HG03060 (cell line): ENCODE measurements at regions not wholly inside any gene's neighbourhood (a gene's known extent, or its start where the extent isn't known, plus 50 kb on each side); places are given as distances from the start of the nearest gene placed in this dataset.
A peak's percentile ranks its signal among the peaks of the same experiment; 100 is the strongest.

Experiments used
- ATAC-seq: cut with Tn5 transposase; IDR thresholded peaks from one replicate; pipeline ENCODE4 v1.9.1; 2021; ENCODE audit warnings: low read depth, moderate number of reproducible peaks; ENCODE audit not compliant: unreplicated experiment

DNA sequence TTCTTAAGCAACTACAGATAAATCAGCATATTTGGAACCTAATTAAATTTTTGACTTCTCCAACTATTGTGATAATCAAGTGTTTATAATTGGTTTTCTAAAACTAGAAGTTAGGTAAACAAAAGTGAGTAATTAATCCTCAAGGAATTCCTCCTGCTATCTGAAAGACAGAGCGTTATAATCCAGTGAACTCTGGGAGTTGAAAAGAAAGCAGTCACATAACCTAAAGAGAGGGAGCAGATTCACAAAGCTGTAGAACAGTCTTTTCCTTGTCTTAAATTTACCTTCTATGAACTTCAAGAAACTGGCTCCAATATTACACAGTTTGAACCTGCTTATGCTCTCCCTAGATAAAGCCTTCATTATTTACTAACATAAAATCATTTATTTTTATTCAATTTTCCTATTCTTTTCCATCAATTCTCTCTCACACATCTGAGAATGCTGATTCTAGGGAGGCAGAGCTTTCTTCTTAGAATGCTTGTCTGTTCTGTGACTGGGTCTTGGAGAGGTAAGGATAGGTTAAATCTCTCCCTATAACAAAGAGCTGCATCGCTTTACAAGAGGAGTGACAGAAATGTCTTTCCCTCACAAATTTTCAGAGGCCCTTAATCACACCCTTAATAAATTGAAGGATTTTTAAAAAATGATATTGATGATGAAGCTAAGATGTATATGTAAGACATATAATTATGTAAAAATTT is 132.8 kb downstream of the TUSC7 start:
- ATAC-seq = no peak

DNA sequence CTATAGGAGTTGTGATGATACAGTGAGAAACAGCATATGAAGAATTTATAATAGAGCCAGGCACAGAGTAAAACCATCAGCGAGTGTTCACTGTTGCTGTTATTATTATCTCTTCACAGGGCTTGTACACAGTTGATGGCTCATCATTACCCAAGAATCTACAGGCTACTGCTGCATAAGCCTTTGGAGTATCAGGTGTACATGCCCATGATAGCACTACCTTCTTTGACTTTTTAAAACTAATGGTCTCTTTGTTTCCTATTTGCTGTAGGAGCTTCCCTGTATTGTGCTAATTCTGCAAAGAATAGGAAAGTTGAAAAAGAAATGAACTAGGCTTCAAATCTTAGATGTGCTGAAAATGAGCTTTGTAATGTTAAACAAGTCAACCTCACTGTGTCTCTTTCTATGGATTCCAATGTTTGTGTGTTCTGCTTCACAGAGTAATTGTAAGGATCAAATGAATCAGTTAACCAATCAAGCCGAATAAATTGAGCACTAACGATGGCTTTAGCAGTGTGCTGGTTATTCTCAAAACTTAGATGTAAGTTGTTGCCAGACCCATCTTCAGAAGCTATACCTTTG is 138.8 kb downstream of the TUSC7 start:
- ATAC-seq = no peak

DNA sequence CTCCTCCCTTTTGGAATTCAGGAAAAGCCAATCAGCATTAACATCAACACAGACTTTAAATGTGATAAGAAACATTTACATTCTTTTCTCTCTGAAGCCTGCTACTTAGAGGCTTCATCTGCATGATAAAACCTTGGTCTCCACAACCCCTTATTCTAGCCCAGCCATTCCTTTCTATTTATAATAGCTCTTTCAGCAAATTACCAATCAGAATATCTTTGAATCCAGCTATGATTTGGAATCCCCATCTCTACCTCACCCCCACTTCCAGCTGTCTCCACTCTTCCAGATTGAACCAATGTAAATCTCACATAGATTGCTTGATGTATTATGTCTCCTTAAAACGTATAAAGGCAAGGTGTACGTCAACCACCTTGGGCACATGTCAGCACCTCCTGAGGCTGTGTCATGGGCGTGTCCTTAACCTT is 139.7 kb downstream of the TUSC7 start:
- no peak for ATAC-seq

DNA sequence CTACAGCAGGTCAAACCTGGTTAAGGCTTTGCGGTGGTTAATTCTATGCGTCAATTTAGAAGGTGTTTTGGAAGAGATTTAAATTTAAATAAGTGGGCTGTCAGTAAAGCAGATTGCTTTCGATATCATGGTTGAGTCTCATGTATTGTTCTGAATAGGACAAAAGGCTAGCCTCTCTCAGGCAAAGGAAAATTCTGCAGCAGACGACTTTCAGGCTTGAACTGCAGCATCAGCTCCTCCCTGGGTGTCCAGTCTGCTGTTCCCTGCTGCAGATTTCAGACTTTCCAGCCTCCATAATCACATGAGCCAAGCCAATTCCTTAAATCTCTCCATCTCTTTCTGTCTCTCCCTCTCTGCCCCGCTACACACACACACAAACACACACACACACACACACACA is 143.2 kb downstream of the TUSC7 start:
- no peak for ATAC-seq

DNA sequence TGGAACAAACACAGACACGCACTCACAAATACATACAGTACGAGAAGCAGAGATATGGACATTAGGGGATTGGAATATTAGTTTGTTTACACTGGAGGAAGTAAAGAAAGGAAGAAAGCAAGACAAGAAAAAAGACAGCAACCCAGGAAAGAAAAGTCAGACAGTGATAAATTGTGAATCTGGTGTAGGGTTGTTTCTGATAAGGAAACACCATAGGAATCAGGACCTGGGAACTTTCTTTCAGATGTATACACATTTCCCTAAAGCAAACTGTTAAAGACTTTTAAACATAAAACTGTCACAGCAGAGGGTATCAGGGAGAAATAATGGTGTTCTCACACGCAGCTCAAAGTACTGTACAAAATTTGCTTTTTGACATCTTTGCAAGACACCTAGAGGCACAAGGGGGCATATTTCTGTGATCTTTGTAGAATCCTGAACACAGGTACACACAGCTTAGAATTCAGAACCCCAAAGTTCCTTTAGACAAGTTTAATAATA is 153.7 kb downstream of the TUSC7 start:
- no peak for ATAC-seq

DNA sequence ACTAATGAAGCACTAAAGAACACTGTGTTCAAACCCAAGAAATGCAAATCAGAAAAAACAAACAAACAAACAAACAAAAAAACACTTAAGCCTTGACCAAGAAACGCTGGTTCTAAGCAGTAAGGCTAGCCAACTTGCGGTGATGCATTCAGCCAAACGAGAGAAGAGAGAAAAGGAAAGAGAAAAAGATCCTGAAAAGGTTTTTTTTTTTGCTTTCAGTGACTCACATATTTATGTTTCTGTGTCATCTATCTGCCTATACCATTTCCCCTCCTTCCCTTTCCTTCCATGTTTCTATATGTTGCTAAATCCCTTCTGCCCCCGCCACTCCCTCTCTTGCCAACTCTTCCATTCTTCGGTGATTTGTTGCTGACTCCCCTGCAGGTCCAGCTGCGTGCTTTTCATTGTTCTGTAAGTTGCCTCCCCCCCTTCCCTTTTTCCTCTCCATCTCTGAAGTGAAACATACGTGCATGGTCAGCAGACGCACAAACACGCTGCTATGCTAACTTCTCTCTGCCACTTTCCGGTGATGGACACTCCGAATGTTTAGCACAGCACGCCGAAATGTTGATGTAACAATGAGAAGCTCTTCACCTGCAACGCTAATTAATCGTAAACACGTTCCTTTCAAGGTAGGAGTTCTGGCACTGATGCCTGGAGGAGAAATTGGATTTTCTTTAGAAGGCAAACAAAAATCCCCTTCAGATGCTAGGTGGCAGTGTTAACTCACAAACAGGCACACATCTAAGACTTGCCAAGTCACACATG is 154.4 kb downstream of the TUSC7 start:
- ATAC-seq = no peak

DNA sequence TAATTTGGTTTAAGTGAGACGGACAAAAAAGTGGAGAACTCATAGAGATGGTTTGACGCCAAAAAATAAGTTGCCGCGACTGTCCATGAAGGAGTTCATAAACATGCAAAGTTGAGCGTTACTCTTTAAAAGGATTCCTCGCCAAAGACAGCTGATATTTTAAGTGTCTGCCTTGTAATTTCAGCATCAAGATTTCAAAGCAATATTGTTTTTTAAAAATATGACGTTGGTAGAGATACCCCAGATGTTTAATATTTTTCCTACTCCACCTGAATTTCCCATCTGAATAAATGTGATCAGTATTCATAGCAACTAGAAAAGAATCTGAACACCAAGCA is 155.0 kb downstream of the TUSC7 start:
- ATAC-seq = no peak

DNA sequence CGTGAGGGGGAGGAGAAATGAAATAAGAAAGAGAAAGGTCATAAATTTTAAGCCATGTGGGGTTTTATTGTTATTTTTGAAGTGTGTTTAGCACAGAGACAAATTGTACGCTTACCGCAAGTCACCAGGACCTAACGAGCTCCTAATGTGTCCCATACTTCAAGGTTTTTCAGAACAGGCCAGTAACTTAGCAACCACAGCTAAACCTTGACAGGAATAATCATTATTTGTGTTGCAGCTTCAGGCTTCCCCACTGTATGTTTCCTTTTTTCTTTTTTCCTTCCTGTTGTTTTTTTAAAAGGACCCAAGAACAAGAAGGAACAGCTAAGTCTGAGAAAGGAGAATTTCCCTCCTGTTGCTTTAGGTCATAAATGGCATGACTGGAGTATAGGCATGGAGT is 160.8 kb downstream of the TUSC7 start:
- no peak for ATAC-seq

DNA sequence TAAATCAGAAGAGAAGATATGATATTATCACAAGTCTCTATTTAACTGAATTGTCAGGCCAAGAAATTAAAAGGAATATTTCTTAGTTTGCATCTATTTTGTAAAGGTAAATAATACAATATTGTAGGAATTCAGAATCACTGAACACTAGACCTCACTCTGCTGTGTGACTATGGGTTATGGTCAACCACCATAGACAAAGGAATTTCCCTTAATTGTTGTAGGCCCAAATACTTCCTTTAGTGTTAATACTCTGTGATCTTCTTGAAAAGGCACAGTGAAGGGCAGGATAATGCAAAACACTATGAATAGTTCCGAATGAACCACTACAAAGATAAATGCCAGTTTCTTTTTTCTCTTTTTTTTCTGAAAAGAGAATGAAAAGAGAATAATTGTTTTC is 162.3 kb downstream of the TUSC7 start:
- no peak for ATAC-seq

DNA sequence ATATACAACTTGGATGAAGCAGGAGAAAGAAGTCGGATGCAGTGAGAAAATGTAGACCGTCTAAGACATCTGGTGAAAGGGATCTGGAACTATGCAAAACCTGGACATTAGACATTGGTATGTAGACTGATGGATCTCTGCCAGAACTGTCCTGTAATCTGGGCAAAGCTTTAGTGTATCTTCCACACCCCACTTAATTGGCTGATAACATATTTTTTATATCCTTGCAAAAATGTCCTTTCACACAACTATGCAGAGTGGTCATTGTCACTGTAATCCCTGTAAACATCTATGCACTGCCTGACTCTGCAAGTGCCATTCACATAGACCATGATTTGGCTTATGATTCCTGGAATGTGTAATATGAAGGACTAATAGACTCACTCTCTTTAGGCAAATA is 163.1 kb downstream of the TUSC7 start:
- ATAC-seq = no peak

DNA sequence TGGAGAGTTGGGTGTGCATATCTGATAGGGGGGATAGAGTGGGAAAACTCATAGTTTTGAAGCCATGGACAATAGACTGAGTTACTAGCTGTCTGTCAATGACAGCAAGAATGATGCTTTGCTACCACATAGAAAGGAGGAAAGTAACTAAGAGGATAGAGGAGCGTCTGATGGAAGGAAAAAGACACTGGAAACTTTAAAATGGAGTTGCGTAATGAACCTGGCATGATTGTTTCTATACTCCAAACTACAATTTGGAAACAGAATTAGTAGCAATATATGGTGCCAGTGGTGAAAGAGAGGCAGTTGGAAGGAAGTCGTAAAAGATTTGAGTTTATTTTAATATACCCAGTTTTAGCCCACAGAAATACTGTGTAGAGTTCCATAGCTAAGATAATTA is 163.6 kb downstream of the TUSC7 start:
- ATAC-seq = no peak

DNA sequence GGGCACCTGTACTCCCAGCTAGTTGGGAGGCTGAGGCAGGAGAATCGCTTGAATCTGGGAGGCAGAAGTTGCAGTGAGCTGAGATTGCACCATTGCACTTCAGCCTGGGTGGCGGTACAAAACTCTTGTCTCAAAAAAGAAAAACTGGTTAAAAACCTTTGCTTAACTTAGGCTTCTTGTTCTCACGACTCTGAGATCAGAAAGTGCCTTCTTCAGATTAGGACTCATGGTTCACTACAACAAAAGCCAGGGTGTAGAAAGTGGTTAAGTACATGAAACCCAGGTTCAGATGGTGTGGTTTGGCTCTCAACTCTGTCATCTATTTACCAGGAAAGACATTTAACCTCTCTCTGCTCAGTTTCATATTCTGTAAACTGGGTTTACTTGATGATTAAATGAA is 168.4 kb downstream of the TUSC7 start:
- ATAC-seq = no peak

DNA sequence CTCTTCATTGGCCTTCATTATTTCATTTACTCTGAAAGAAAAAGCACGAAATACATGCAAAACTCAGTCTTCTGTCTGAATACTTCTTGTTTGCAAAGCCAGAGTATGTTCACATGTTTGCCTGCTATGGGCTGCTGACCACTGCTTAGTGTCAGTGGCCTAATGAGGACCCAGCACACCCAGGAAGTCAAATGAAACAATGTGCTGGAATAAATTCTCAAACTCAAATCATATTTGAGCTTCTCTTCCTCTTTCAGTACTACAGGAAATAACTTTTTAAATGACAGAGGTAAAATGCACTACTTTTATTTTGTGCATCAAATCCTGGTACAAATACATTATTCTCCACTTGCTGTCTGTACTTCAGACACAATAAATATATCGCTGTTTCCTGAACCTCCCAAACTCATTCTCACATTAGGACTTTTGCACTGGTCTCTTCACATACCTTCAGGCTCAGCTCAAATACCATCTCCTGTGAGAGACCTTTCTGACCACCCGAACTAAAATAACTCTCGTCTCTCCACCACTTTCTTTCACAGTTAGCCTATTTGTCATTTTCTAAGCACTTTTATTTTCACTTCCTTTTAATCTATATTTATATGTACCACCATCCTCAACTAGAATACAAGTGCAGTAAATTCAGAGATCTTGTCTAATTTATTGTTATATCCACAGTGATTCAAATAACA is 176.8 kb downstream of the TUSC7 start:
- ATAC-seq = peak; percentile 92

DNA sequence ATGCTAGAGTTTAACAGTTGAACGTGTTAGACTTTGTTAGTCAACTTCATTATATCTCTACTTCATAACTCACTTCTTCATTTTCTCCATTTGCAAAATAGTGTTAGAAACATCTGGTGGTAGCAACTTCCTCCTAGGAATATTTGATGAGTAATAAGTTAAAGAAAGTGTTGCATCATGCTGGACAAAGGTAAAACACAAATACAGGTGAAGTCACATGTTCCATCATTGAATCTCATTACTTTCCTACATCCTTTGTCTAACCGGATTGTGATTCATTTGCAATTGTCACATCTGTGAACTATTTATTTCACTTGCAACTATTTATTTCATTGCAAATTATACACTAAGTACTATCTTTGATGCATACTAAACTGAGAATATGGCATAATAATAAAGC is 186.5 kb downstream of the TUSC7 start:
- no peak for ATAC-seq

DNA sequence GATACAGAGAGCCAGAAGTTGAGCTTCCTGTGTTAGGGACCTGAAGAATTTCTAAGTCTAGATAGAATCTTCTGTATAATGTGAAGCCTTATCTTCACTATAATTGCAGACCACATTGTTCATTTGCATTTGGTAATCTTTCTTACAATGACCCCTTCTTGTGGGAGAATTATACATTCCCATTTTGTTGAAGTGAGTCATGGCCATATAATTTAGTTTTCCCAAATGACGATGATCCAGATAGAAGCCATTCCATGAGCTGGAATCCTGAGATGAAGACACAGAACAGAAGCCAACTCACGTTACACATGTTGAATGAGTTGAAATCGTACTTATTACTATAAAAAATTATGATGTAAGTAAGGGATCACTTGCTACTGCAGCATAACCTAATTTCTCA is 187.8 kb downstream of the TUSC7 start:
- no peak for ATAC-seq

DNA sequence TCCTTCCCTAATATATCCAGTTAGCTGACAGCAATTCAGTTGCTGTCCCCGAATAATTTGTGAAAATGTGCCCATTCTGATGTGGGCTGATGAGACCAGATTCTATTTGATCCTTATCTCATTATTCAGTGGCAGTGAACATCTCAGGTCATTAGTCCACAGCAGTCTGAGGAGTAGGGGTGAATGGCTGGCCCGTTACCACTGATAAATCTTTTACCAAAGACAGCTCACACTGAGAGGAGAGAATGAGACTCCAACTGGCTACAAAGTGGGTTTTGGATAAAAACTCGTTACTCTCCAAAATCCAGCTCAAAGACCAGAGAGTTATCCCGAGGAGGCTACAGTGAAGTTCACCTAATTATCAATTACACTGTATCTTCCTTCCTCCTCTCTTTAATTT is 189.7 kb downstream of the TUSC7 start:
- no peak for ATAC-seq

DNA sequence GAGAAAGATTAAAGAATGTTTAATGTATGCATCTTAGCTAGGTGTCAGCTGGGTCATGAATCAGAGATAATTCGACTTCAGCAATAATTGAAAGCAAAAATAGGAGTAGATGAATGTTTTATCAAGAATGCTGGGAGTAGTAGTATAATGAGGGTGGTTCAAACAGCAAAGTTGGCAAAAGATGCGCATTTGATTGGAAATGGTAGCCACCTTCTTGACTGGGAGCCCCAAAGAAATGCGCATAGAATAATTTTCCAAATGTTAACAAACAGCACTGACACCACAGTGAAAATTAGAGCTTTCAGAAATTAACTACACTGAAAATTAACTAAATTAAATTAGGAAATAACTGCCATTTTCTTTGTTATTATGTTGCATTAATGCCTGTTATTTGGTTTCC is 195.8 kb downstream of the TUSC7 start:
- ATAC-seq = no peak

DNA sequence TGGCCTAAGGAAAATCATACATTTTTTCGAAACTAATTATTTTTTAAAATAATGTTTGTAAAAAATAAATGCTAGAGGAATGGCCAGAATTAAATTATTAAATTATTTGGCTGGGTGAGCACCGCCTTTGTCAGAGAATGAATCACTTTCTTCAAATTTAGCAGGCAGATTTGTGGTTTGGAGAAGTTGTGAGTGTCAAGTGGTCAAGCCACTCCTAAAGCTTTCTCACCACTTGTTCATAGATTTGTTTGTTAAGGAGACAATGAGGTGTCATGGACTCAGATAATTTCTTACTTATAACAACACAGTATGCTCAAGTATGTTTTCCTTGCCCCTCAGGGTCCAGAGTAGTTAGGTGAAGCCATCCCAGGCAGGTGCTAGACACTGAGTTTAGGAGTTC is 196.2 kb downstream of the TUSC7 start:
- no peak for ATAC-seq

DNA sequence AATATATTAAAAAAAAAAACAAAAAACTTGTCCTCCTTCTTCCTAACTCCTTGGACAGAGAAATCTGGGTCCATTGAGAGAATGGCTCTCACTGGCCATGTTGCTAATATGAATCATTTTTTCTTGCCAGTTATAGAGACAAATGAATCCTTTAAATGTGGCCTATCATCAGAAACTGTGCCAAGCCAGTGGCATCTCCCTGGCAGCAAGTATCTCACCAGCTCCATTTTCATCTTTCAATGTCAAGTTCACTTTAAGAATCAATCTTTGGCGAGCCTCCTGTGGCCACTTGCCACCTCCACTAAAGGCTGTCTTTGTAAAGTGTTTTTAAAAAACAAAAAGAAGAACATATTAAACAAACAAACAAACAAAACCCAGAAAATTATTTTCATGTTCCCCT is 202.5 kb downstream of the TUSC7 start:
- no peak for ATAC-seq

DNA sequence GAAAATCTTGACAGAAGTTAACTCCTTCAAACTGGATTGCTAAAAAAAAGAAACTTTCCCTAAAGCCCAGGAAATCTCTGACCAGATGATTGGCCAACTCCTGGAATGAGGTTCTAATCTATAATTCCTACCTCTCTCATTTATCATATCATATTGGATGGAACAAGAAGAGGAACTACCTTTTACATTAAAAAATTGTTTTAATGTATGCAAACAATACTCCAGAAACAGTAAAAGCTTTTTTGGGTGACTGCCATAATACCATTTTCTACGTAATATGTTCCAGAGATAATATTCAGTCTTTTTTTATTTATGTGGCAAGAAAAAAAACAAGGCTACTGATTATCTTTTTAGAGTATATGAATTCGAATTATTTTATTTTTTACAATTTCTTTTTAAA is 204.4 kb downstream of the TUSC7 start:
- ATAC-seq = no peak

DNA sequence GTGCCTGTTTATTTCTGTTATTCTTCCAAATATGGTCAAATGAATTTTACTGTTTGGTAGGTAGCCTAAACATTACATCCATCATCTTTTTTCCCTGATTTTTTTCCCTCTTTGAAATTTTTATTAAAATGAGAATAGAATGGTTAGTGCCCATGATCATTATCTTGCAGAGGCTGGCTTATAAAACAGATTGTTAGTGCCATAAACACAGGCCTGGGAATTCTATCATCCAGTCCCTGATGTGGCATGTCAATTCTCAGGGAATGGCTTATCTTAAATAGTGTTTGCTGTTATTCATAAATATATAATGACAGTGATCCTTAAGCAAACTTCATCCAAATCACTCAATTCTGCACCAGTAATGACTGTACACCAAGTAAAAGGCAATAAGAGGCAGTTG is 207.3 kb downstream of the TUSC7 start:
- ATAC-seq = no peak
